Astrocyte (in vitro differentiated cells and primary cell): ENCODE measurements at regions not wholly inside any gene's neighbourhood (a gene's known extent, or its start where the extent isn't known, plus 50 kb on each side); places are given as distances from the start of the nearest gene placed in this dataset.

Experiments used
- EZH2 ChIP-seq: IDR thresholded peaks from 2 replicates; pipeline ENCODE4 v1.6.1; 2012; ENCODE audit warnings: mild to moderate bottlenecking, low read length, inconsistent platforms; ENCODE audit not compliant: insufficient read depth
- TF ChIP-seq, protein P1 (sequence below): IDR thresholded peaks from 2 replicates; pipeline ENCODE4 v1.5.1; 2011; ENCODE audit warnings: low read depth, mild to moderate bottlenecking, inconsistent platforms, low read length, moderate library complexity; ENCODE audit not compliant: insufficient read depth

GRCh38 chr7:12765431-12766100, 78.1 kb downstream of the ARL4A start:
- TF ChIP-seq, protein P1, sequence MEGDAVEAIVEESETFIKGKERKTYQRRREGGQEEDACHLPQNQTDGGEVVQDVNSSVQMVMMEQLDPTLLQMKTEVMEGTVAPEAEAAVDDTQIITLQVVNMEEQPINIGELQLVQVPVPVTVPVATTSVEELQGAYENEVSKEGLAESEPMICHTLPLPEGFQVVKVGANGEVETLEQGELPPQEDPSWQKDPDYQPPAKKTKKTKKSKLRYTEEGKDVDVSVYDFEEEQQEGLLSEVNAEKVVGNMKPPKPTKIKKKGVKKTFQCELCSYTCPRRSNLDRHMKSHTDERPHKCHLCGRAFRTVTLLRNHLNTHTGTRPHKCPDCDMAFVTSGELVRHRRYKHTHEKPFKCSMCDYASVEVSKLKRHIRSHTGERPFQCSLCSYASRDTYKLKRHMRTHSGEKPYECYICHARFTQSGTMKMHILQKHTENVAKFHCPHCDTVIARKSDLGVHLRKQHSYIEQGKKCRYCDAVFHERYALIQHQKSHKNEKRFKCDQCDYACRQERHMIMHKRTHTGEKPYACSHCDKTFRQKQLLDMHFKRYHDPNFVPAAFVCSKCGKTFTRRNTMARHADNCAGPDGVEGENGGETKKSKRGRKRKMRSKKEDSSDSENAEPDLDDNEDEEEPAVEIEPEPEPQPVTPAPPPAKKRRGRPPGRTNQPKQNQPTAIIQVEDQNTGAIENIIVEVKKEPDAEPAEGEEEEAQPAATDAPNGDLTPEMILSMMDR = no peak
- no peak for TF ChIP-seq EZH2
